ENCODE measurements at regions not wholly inside any gene's neighbourhood (a gene's known extent, or its start where the extent isn't known, plus 50 kb on each side); places are given as distances from the start of the nearest gene placed in this dataset.

GRCh38 chr1:5651964-5652821, 340.0 kb downstream of the NPHP4 start:
- DNase-seq (no peak), ATAC-seq (no peak)
- Histone ChIP-seq H3K36me3 (ENCODE audit: low read depth) (no peaks in the 10 kb centered on the region), H3K4me1 (ENCODE audit: low read depth) (no peaks in the 10 kb centered on the region), H3K9me3 (no peaks in the 10 kb centered on the region), H3K4me3 (no peak overlapping the region)
- intact Hi-C loops (cut with DNase I, micrococcal nuclease) = no loop called here
- TF ChIP-seq, protein P1, sequence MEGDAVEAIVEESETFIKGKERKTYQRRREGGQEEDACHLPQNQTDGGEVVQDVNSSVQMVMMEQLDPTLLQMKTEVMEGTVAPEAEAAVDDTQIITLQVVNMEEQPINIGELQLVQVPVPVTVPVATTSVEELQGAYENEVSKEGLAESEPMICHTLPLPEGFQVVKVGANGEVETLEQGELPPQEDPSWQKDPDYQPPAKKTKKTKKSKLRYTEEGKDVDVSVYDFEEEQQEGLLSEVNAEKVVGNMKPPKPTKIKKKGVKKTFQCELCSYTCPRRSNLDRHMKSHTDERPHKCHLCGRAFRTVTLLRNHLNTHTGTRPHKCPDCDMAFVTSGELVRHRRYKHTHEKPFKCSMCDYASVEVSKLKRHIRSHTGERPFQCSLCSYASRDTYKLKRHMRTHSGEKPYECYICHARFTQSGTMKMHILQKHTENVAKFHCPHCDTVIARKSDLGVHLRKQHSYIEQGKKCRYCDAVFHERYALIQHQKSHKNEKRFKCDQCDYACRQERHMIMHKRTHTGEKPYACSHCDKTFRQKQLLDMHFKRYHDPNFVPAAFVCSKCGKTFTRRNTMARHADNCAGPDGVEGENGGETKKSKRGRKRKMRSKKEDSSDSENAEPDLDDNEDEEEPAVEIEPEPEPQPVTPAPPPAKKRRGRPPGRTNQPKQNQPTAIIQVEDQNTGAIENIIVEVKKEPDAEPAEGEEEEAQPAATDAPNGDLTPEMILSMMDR (IDR thresholded peaks at IDR 0.05) = no peak

DNA sequence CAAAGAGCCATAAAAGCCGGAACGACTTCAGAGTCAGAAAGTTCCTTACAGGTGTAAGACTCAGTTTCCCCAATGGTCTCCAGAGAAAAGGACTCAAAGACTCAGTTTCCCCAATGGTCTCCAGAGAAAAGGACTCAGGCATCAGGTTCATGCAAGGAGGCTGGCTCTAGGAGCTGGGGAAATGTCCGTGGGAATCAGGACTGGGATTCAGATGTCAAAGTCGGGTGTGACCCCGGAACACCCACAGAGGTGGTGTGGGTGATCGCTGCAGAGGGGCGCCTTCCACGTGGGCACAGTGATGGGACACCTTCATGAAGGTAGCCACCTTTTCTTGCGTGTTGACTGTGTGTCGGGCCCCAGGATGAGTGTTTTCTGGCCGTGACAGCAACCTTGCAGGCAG, 340.8 kb downstream of the NPHP4 start:
- Histone ChIP-seq H3K4me3 (no peak overlapping the region), H3K36me3 (ENCODE audit: low read depth) (no peaks in the 10 kb centered on the region), H3K9me3 (no peaks in the 10 kb centered on the region), H3K4me1 (ENCODE audit: low read depth) (no peaks in the 10 kb centered on the region)
- ATAC-seq = no peak
- intact Hi-C loops (cut with DNase I, micrococcal nuclease) = no loop called here
- no peak for DNase-seq
- TF ChIP-seq, protein P1 (IDR thresholded peaks at IDR 0.05) = no peak

GRCh38 chr1:5651027-5651410, 341.2 kb downstream of the NPHP4 start:
- DNase-seq = no peak
- TF ChIP-seq, protein P1 (IDR thresholded peaks at IDR 0.05) = no peak
- ATAC-seq = no peak
- H3K4me3 ChIP-seq = no peak overlapping the region
- no peaks in the 10 kb centered on the region for H3K9me3 ChIP-seq
- H3K4me1 ChIP-seq (ENCODE audit: low read depth) = no peaks in the 10 kb centered on the region
- intact Hi-C loops (cut with DNase I, micrococcal nuclease) = no loop called here
- H3K36me3 ChIP-seq (ENCODE audit: low read depth) = no peaks in the 10 kb centered on the region

- TF ChIP-seq, protein P1 (IDR thresholded peaks at IDR 0.05) = no peak
- intact Hi-C loops (cut with DNase I, micrococcal nuclease) = no loop called here
- no peak for ATAC-seq
- Histone ChIP-seq H3K4me1 (ENCODE audit: low read depth) (no peaks in the 10 kb centered on the region), H3K9me3 (no peaks in the 10 kb centered on the region), H3K36me3 (ENCODE audit: low read depth) (no peaks in the 10 kb centered on the region), H3K4me3 (no peak overlapping the region)
- no peak for DNase-seq
Observed at GRCh38 chr1:5650283-5651026, 341.8 kb downstream of the NPHP4 start.

DNA sequence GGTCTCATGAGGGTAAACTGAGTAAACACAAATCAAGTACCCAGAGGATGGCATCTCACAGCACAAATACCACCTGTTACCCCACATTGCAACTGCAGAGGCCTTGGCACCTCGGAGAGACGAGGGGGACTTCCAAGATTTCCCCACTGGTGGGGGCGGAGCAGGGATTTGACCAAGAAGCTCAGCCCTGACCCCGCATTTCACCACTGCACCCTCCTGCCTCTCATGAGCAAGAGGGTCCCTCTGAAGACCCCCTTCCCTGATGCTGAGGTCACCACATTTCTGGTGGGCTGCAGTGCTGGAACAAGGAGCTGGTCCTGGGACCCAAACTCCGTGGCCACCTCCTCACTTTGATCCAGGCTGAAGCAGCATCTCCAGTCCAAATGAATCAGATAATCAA, 342.4 kb downstream of the NPHP4 start:
- DNase-seq (no peak), ATAC-seq (no peak)
- Histone ChIP-seq H3K4me1 (ENCODE audit: low read depth) (no peaks in the 10 kb centered on the region), H3K36me3 (ENCODE audit: low read depth) (no peaks in the 10 kb centered on the region), H3K9me3 (no peaks in the 10 kb centered on the region), H3K4me3 (no peak overlapping the region)
- TF ChIP-seq, protein P1 (IDR thresholded peaks at IDR 0.05) = no peak
- intact Hi-C loops (cut with DNase I, micrococcal nuclease) = no loop called here

Measured in mucosa of descending colon (tissue), 3 donors.